H1 (cell line): ENCODE measurements at regions not wholly inside any gene's neighbourhood (a gene's known extent, or its start where the extent isn't known, plus 50 kb on each side); places are given as distances from the start of the nearest gene placed in this dataset.

Experiments
- CTCF ChIA-PET: fragments of 300-600 bp; sonication (Branson Sonifier 250); formaldehyde crosslinking; loops from one replicate; lab custom pipeline; 2021; ENCODE audit not compliant: partially characterized antibody; lab: Charles Lee
- POLR2A ChIA-PET: fragments of 300-600 bp; sonication (Branson Sonifier 250); formaldehyde crosslinking; loops from one replicate; lab custom pipeline; 2021; ENCODE audit warnings: inconsistent platforms; ENCODE audit not compliant: partially characterized antibody; lab: Charles Lee
- DNase-seq, 2 experiments: peaks; one replicate each; pipeline versions ENCODE4 v3.0.0 to v3.0.0-alpha.2; 2010 to 2022; ENCODE audit warnings: low spot score in 2 of 2, low read depth in 1 of 2, mixed read lengths in 1 of 2
- FAIRE-seq: peaks from 2 replicates; lab custom pipeline; 2011; peaks lifted over from hg19 to GRCh38; lab: Jason Lieb, UNC
- H2AFZ ChIP-seq: 2 replicates; pipeline ENCODE4 v1.8.1; 2012; ENCODE audit warnings: low read length, inconsistent platforms
- H2AK5ac ChIP-seq: 2 replicates; pipeline ENCODE4 v1.6.1; 2013; ENCODE audit warnings: low read depth, low read length
- H2BK120ac ChIP-seq: replicated peaks from 2 replicates; pipeline ENCODE3; 2013; ENCODE audit warnings: low read depth, low read length, inconsistent platforms
- H2BK12ac ChIP-seq: 2 replicates; pipeline ENCODE4 v1.6.1; 2013; ENCODE audit warnings: low read depth, low read length
- H2BK15ac ChIP-seq: 2 replicates; pipeline ENCODE4 v1.6.1; 2013; ENCODE audit warnings: low read length
- H2BK20ac ChIP-seq: 2 replicates; pipeline ENCODE4 v1.6.1; 2013; ENCODE audit warnings: low read length
- H2BK5ac ChIP-seq: 2 replicates; pipeline ENCODE4 v1.6.1; 2013; ENCODE audit warnings: low read depth, low read length
- H3K14ac ChIP-seq: 2 replicates; pipeline ENCODE4 v1.6.1; 2013; ENCODE audit warnings: inconsistent platforms; ENCODE audit not compliant: insufficient read length
- H3K18ac ChIP-seq: 2 replicates; pipeline ENCODE4 v1.6.1; 2013; ENCODE audit warnings: low read length; ENCODE audit errors: extremely low read depth
- H3K23ac ChIP-seq: 2 replicates; pipeline ENCODE4 v1.6.1; 2013; ENCODE audit warnings: inconsistent platforms; ENCODE audit not compliant: insufficient read length
- H3K23me2 ChIP-seq: 2 replicates; pipeline ENCODE4 v1.6.1; 2013; ENCODE audit warnings: low read depth, low read length
- H3K27ac ChIP-seq: 2 replicates; pipeline ENCODE4 v1.6.1; 2011; ENCODE audit warnings: low read depth, low read length, inconsistent platforms
- H3K27me3 ChIP-seq, 4 experiments: replicated peaks in 1 of 4; 1 replicate in 1 of 4; 2 replicates in 3 of 4; pipeline versions ENCODE4 v1.6.1 to v1.8.1; 2011 to 2013; ENCODE audit warnings: low read length in 3 of 4, mild to moderate bottlenecking in 3 of 4, inconsistent platforms in 2 of 4, mixed read lengths in 2 of 4, moderate library complexity in 1 of 4; ENCODE audit not compliant: control insufficient read depth in 3 of 4, insufficient read depth in 3 of 4; ENCODE audit errors: extremely low read depth in 1 of 4
- H3K36me3 ChIP-seq, 4 experiments: 2 replicates each; pipeline versions ENCODE4 v1.6.1 to v1.8.1; 2011 to 2013; ENCODE audit warnings: mild to moderate bottlenecking in 4 of 4, low read length in 3 of 4, moderate library complexity in 2 of 4, control low read depth in 1 of 4, inconsistent platforms in 1 of 4; ENCODE audit not compliant: insufficient read depth in 4 of 4, control insufficient read depth in 2 of 4
- H3K4ac ChIP-seq: replicated peaks from 2 replicates; pipeline ENCODE3; 2013; ENCODE audit warnings: low read length, low read depth, mixed read lengths, inconsistent platforms; ENCODE audit not compliant: insufficient read length
- H3K4me1 ChIP-seq, 4 experiments: replicated peaks in 1 of 4; 1 replicate in 1 of 4; 2 replicates in 3 of 4; pipeline versions ENCODE4 v1.6.1 to v1.8.1; 2011 to 2013; ENCODE audit warnings: low read length in 3 of 4, inconsistent platforms in 2 of 4, mixed read lengths in 1 of 4; ENCODE audit not compliant: insufficient read depth in 4 of 4, control insufficient read depth in 3 of 4
- H3K4me2 ChIP-seq, 2 experiments: 2 replicates each; pipeline versions ENCODE4 v1.6.1 to v1.8.1; 2011 to 2013; ENCODE audit warnings: low read depth in 2 of 2, low read length in 2 of 2, control low read depth in 1 of 2, inconsistent platforms in 1 of 2, mild to moderate bottlenecking in 1 of 2; ENCODE audit not compliant: insufficient read depth in 1 of 2
- H3K4me3 ChIP-seq, 4 experiments: fragments of 200-600, 300-600 bp in 1 of 4; sonication (generic), shearing (Covaris generic), sonication (Bioruptor Twin) in 1 of 4; 2 replicates each; pipeline versions ENCODE4 v1.5.1 to v1.8.1; 2011 to 2016; ENCODE audit warnings: low read length in 4 of 4, low read depth in 3 of 4, control low read depth in 2 of 4, inconsistent platforms in 2 of 4, mild to moderate bottlenecking in 2 of 4, mixed read lengths in 1 of 4, moderate library complexity in 1 of 4; ENCODE audit not compliant: insufficient read depth in 2 of 4; ENCODE audit errors: extremely low read depth in 1 of 4
- H3K56ac ChIP-seq: replicated peaks from 2 replicates; pipeline ENCODE3; 2013; ENCODE audit warnings: low read depth, mild to moderate bottlenecking, mixed read lengths, low read length, inconsistent platforms; ENCODE audit not compliant: insufficient read length
- H3K79me1 ChIP-seq: 2 replicates; pipeline ENCODE4 v1.6.1; 2013; ENCODE audit warnings: low read depth, low read length, control low read depth
- H3K79me2 ChIP-seq, 2 experiments: 2 replicates each; pipeline versions ENCODE4 v1.6.1 to v1.8.1; 2012 to 2013; ENCODE audit warnings: low read length in 2 of 2, mild to moderate bottlenecking in 2 of 2, inconsistent platforms in 1 of 2; ENCODE audit not compliant: insufficient read depth in 2 of 2, control insufficient read depth in 1 of 2
- H3K9ac ChIP-seq, 4 experiments: replicated peaks in 1 of 4; 1 replicate in 1 of 4; 2 replicates in 3 of 4; pipeline versions ENCODE4 v1.6.1 to v1.8.1; 2011 to 2013; ENCODE audit warnings: low read depth in 3 of 4, low read length in 3 of 4, control low read depth in 2 of 4, mild to moderate bottlenecking in 2 of 4, moderate library complexity in 2 of 4, inconsistent platforms in 1 of 4; ENCODE audit errors: extremely low read depth in 1 of 4
- H3K9me3 ChIP-seq, 2 experiments: 2 replicates each; pipeline versions ENCODE4 v1.6.1 to v1.8.1; 2012 to 2013; ENCODE audit warnings: mild to moderate bottlenecking in 2 of 2, moderate library complexity in 2 of 2, control low read depth in 1 of 2, inconsistent platforms in 1 of 2, low read depth in 1 of 2, low read length in 1 of 2, mixed read lengths in 1 of 2; ENCODE audit not compliant: insufficient read depth in 2 of 2
- H4K20me1 ChIP-seq, 2 experiments: replicated peaks in 1 of 2; 2 replicates each; pipeline versions ENCODE3 to v1.8.1; 2011 to 2013; ENCODE audit warnings: inconsistent platforms in 2 of 2, low read length in 2 of 2, mild to moderate bottlenecking in 1 of 2; ENCODE audit not compliant: insufficient read depth in 2 of 2, control insufficient read depth in 1 of 2
- H4K5ac ChIP-seq: 2 replicates; pipeline ENCODE4 v1.6.1; 2013; ENCODE audit warnings: low read length, low read depth, mixed read lengths, inconsistent platforms; ENCODE audit not compliant: insufficient read length
- H4K8ac ChIP-seq: 2 replicates; pipeline ENCODE4 v1.8.0; 2013; ENCODE audit warnings: mild to moderate bottlenecking, moderate library complexity, low read length, inconsistent platforms; ENCODE audit not compliant: insufficient read depth; ENCODE audit errors: extremely low read depth
- H4K91ac ChIP-seq: replicated peaks from 2 replicates; pipeline ENCODE3; 2013; ENCODE audit warnings: low read length, mixed read lengths, inconsistent platforms; ENCODE audit not compliant: insufficient read length
- BCL11A ChIP-seq, 2 experiments: IDR thresholded peaks; one replicate each; pipeline ENCODE4 v1.6.1; 2011; ENCODE audit warnings: low read depth in 2 of 2, low read length in 2 of 2, mild to moderate bottlenecking in 2 of 2
- CEBPB ChIP-seq: IDR thresholded peaks from 2 replicates; pipeline ENCODE4 v1.6.1; 2012; ENCODE audit warnings: low read depth, low read length
- FOSL1 ChIP-seq: IDR thresholded peaks from 2 replicates; pipeline ENCODE4 v1.6.1; 2011; ENCODE audit warnings: mild to moderate bottlenecking, low read depth, low read length, moderate library complexity; ENCODE audit not compliant: insufficient read depth
- HDAC2 ChIP-seq, 2 experiments: fragments of 300-600 bp in 1 of 2; sonication (generic) in 1 of 2; IDR thresholded peaks; 2 replicates each; pipeline ENCODE4 v1.6.1; 2011 to 2012; ENCODE audit warnings: low read depth in 2 of 2, low read length in 2 of 2, mild to moderate bottlenecking in 2 of 2, moderate library complexity in 2 of 2, borderline replicate concordance in 1 of 2, inconsistent platforms in 1 of 2
- JUN ChIP-seq: IDR thresholded peaks from 2 replicates; pipeline ENCODE4 v1.6.1; 2011; ENCODE audit warnings: low read depth, mild to moderate bottlenecking, improper control_type of control experiment, low read length
- MAFK ChIP-seq: IDR thresholded peaks from 2 replicates; pipeline ENCODE4 v1.6.1; 2012; ENCODE audit warnings: low read depth, mild to moderate bottlenecking, improper control_type of control experiment, low read length
- NRF1 ChIP-seq: IDR thresholded peaks from 2 replicates; pipeline ENCODE4 v1.6.1; 2011; ENCODE audit warnings: mild to moderate bottlenecking, low read depth, low read length, improper control_type of control experiment
- POLR2AphosphoS5 ChIP-seq: IDR thresholded peaks from 2 replicates; pipeline ENCODE4 v1.6.1; 2011; ENCODE audit warnings: low read depth, low read length
- RBBP5 ChIP-seq: IDR thresholded peaks from 2 replicates; pipeline ENCODE4 v1.7.1; 2012; ENCODE audit warnings: low read depth, mild to moderate bottlenecking, inconsistent platforms, low read length, moderate library complexity, borderline replicate concordance
- RFX5 ChIP-seq: IDR thresholded peaks from 2 replicates; pipeline ENCODE4 v1.6.1; 2011; ENCODE audit warnings: low read depth, low read length, improper control_type of control experiment, borderline replicate concordance
- SIN3A ChIP-seq, 2 experiments: IDR thresholded peaks in 1 of 2; conservative IDR thresholded peaks in 1 of 2; 2 replicates each; pipeline ENCODE4 v1.6.1; 2011 to 2012; ENCODE audit warnings: low read length in 2 of 2, improper control_type of control experiment in 1 of 2, low read depth in 1 of 2, mild to moderate bottlenecking in 1 of 2
- SIX5 ChIP-seq: IDR thresholded peaks from 2 replicates; pipeline ENCODE4 v1.6.1; 2011; ENCODE audit warnings: mild to moderate bottlenecking, low read depth, low read length
- TAF1 ChIP-seq: IDR thresholded peaks from 2 replicates; pipeline ENCODE4 v1.6.1; 2011; ENCODE audit warnings: mild to moderate bottlenecking, low read depth, low read length
- YY1 ChIP-seq: IDR thresholded peaks from 2 replicates; pipeline ENCODE4 v1.6.1; 2011; ENCODE audit warnings: low read depth, mild to moderate bottlenecking, low read length
- ZNF274 ChIP-seq: IDR thresholded peaks from 2 replicates; pipeline ENCODE4 v1.7.0; 2012; ENCODE audit warnings: low read length, borderline replicate concordance; ENCODE audit errors: extremely low read depth
- WGBS, 2 experiments: shearing (Covaris generic) in 1 of 2; methylation state at CpG; one replicate each; pipeline versions ENCODE4 v1.1.6 to v1.1.7; 2013 to 2015; ENCODE audit warnings: low lambda C conversion rate in 2 of 2, mixed read lengths in 2 of 2, inconsistent platforms in 1 of 2, low coverage in 1 of 2, missing lambda C conversion rate in 1 of 2; ENCODE audit not compliant: insufficient replicate concordance in 2 of 2, insufficient coverage in 1 of 2, insufficient read length in 1 of 2; ENCODE audit errors: extremely low coverage in 1 of 2, missing lambda C conversion rate in 1 of 2; 5-methylcytosine and 5-hydroxymethylcytosine counted together

GRCh38 chr1:228650946-228651345, 84.3 kb upstream of the RHOU start:
- no peak for DNase-seq
- H4K91ac ChIP-seq: no peak overlapping the region
- TF ChIP-seq SIN3A (conservative IDR thresholded peaks at IDR 0.05 in 1 of 2, IDR thresholded peaks at IDR 0.05 in 1 of 2; ENCODE audit: low read depth in 1 of 2, low read length in 2 of 2) (no peak), NRF1 (no peak), RBBP5 (no peak), HDAC2 (IDR thresholded peaks at IDR 0.05; ENCODE audit: borderline replicate concordance in 1 of 2, low read depth in 2 of 2, low read length in 2 of 2) (no peak), YY1 (no peak), JUN (no peak), MAFK (no peak), POLR2AphosphoS5 (no peak), SIX5 (no peak), FOSL1 (no peak), CEBPB (no peak), TAF1 (no peak), RFX5 (no peak), ZNF274 (no peak), BCL11A (IDR thresholded peaks at IDR 0.05; ENCODE audit: low read depth in 2 of 2, low read length in 2 of 2) (no peak)
- H3K23me2 ChIP-seq: peaks cover 21% of the 10 kb centered on the region
- no peak overlapping the region for H4K5ac ChIP-seq
- H2BK20ac ChIP-seq: no peak overlapping the region
- H3K4me2 ChIP-seq: no peak overlapping the region
- no peaks in the 10 kb centered on the region for H3K36me3 ChIP-seq
- POLR2A ChIA-PET: no interaction called here
- no peak overlapping the region for H3K14ac ChIP-seq
- no peaks in the 10 kb centered on the region for H3K79me2 ChIP-seq
- H3K27ac ChIP-seq: no peak overlapping the region
- H3K27me3 ChIP-seq: peaks cover 26 to 53% (median 45%) of the 10 kb centered on the region in 4 experiments
- WGBS, 2 experiments: 88% methylated on average over 1 of the region's 1 CpG; no CpG with 5 or more reads in 1 of the 2 experiments
- no peak for FAIRE-seq
- no peak overlapping the region for H3K18ac ChIP-seq
- no peak overlapping the region for H2AFZ ChIP-seq
- no peak overlapping the region for H3K23ac ChIP-seq
- H3K79me1 ChIP-seq: no peaks in the 10 kb centered on the region
- H2BK15ac ChIP-seq: no peak overlapping the region
- no peak overlapping the region for H3K4ac ChIP-seq
- peaks cover 0 to 2% of the 10 kb centered on the region in 2 experiments for H4K20me1 ChIP-seq
- no peak overlapping the region for H2AK5ac ChIP-seq
- no peak overlapping the region for H2BK120ac ChIP-seq
- H3K4me3 ChIP-seq: no peak overlapping the region
- H4K8ac ChIP-seq: no peak overlapping the region
- no peak overlapping the region for H3K9ac ChIP-seq
- no peak overlapping the region for H2BK5ac ChIP-seq
- CTCF ChIA-PET: interaction anchor here (0.9 to 3.6 kb wide), 7 partner anchors 11 to 833 kb away, joined by 3 to 18 read pairs (median 3); no protein-coding TSS in a partner anchor
- no peak overlapping the region for H2BK12ac ChIP-seq
- H3K56ac ChIP-seq: no peak overlapping the region
- H3K4me1 ChIP-seq: peaks cover 0 to 7% (median 2%) of the 10 kb centered on the region in 4 experiments; a peak in 3 of 7 replicates
- no peaks in the 10 kb centered on the region for H3K9me3 ChIP-seq
